ENCODE measurements at regions not wholly inside any gene's neighbourhood (a gene's known extent, or its start where the extent isn't known, plus 50 kb on each side); places are given as distances from the start of the nearest gene placed in this dataset.

DNA sequence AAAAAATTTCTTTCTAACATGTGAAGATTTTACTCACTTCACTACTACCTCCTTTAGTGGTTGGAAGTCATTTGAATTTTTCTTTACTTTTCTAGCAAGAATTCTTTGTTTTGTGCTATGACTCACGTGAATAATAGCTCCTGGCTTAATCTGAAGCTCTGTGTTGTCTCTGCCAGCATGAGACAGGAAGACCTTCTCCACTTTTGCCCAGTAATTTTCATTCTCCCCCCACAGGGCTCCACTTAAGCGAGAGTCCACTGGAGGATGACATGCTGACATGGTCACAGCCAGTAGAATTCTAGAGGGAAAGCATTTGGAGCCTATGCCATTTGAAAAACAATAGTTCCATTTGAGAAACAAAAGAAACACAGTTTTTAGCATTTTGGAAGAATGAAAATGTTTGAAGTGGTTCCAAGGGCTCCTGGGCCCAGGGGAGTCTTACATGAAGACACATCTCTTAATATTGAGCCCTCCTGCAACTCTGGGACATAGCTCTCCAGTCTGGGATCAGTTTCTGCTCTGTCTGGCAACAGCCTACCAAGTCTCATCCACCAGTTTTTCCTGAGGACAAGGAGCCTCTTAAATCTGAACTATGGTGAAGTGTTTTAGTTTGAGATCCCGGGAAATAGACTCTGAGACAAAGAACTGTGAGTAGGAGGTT lies 231.4 kb downstream of the PAX1 start:
- no peak for FAIRE-seq

DNA sequence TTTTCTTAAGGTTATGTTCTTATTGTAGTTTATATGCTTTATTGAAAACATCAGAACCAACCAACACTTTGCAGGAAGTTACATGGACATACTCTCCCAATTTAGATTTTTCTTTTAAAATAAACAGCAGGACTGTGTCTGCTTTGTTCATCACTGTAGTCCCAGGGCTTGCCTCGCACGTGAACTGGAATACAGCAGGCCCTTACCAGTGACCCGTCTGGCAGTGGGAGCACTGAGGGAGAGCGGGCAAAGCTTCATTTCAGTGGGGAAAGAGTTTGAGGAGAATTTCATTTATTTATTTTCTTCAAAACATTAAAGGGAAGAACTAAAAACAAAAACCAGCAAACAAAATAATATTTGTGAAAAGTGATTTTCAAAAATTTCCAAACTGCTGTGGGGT lies 230.8 kb downstream of the PAX1 start:
- no peak for FAIRE-seq

GRCh38 chr20:21933526-21933925 lies 228.1 kb downstream of the PAX1 start:
- no peak for FAIRE-seq

- FAIRE-seq = no peak
Observed at GRCh38 chr20:21921251-21921650, 215.8 kb downstream of the PAX1 start.

DNA sequence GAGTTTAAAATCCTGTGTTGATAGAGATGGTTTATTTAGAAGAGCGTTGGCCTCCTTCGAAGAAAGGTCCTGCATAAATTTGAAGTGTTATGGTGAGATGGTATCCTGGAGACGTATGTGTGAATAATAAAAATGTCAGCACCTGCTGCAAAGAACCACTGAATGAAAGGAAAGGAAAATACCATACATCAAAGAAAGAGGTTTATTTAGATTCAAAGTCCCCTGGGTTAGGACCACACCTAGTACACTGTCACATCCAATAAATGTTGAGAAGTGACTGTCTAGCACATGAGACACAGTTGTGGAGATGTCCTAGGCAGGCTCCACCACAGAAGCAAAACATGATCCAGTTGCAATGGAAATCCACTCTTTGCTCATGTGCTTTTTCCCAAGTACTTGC lies 214.7 kb downstream of the PAX1 start:
- FAIRE-seq = no peak

GRCh38 chr20:21918398-21918797 lies 212.9 kb downstream of the PAX1 start:
- no peak for FAIRE-seq

DNA sequence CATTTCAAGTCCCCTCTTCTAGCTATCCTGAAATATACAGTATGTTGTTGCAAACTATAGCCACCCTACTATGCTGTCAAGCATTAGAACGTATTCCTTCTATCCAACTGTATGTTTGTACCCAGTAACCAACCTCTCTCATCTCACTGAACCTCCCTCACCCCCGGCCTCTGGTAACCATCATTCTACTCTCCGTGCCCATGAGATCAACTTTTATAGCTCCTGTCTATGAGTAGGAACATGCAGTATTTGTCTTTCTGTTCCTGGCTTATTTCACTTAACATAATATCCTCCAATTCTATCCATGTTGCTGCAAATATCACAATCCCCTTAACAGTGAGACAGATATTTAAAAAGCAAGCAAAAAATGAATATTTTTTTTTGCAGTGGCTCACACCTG lies 196.9 kb downstream of the PAX1 start:
- no peak for FAIRE-seq

DNA sequence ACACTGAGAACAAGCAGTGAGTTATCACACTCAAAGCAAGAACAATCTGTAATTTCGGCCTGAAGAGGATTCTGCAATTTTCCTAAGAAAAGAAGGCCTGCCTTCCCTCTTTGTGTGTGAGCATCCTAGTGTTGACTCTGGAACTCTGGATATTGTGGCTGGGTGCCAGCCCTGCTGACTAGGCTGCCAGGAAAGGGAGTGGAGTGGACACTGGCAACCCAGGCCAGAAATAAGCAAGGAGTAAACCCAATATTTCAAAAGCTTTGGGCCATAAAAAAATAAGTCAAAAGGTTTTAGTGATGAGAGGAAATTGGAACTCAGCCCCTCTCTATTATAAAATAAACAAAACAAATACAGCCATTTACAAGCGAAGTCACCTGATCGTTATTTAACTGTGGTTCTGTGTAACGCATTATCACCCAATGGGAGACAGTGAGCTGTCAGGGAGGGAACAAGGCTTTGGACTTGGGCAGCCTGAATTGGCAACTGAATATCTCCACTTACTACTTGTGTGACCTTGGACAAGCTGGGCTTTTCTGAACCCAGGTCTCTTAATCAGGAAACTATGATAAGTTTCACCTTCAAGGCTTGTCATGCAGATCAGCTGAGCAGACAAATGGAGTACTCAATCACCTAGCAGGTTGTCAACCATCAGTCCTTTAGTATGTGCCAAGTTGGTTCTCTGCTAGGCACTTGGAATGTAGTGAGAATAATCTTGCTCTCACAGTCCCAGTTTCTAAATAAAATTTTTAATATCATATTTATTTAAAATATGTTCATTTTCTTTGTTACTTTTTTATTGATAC lies 196.2 kb downstream of the PAX1 start:
- FAIRE-seq = no peak

- no peak for FAIRE-seq
Observed at GRCh38 chr20:21900431-21900830, 195.0 kb downstream of the PAX1 start.

GRCh38 chr20:21874921-21875320 lies 169.5 kb downstream of the PAX1 start:
- no peak for FAIRE-seq

- FAIRE-seq = no peak
Observed at GRCh38 chr20:21874127-21874526, 168.7 kb downstream of the PAX1 start.

DNA sequence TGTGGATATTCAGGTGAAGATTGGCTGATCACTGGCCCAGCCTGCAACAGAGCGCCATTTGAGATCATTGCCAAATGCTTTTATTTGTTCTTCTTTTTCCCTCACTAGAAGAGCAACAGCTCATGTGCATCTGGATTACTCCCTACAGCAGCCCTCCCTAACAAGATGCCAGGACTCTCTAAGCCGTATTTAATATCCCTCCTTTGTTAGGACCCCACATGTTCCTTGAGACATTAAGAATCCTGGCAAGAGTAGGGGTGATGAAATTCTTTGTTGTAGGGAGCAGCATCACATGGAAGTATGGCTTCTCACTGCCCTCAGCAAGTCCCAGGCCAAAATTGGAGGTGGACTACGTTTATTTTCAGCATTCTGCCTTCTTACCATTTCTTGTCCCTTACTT lies 167.8 kb downstream of the PAX1 start:
- no peak for FAIRE-seq

DNA sequence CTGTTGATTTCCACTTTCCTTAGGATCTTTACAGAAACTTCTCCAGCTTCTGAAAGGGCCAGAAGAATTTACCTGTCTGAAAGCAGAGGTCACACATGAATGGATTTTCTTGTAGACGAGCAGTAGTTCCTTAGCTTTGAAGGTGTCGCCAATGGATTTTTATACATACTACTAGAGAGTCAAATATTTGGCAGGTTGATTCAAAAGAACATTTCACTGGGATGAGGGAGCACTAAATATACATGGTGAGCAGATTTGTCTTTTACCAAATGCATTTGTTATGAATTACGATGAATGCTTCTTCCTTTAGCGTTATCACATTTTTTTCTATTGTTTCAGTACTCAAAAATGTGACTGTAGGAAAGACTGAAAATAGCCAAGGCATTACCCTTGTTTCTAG lies 162.3 kb downstream of the PAX1 start:
- no peak for FAIRE-seq

- no peak for FAIRE-seq
Observed at GRCh38 chr20:21867353-21867752, 161.9 kb downstream of the PAX1 start.

DNA sequence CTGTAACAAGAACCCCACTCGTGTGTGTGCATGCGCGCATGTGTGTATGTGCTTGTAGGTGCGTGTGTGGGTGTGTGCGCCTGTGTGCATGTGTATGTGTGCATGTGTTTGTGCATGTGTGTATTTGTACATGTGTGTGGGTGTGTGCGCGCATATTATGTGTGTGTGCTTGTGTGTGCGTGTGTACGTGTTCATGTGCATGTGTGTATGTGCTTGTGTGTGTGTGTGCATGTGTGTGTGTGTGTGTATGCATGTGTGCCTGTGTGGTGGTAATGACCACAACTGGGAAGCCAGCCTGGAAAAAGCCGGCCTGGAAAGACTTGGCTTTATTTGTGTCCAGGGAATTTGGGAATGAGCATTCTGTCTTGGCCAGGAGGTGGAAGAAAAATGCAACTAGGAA lies 157.5 kb downstream of the PAX1 start:
- no peak for FAIRE-seq

DNA sequence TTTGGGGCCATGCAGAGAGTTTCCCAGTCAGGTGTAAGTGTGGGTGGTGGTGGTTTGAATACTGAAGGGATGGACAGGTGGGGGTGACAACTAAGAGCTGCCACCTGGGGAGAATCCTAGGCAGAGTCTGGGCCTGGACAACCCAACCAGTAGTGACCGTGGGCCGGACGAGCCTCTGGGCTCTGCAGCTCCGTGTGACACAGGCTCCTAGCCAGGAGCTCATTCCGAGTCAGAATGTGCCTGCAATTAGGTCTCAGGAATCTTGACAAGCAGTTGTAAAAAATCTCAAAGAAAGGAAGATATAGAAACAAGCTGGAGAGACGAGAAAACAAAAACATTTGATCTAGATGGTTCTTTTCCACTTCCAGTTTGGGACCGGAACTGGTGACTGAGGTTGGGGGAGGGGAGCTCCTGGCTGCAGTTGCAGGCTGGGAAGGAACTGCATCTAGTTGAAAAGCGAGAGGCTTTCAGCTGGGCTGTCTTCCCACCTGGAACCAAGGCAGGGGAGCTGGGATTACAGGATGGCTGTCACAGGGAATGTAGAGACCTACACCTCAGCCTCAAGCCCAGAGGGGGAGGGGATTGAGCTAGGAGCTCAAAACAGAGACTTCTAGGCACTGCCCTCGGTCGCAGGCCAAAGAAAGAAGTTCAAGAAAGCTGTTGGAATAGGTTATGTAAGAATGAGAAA lies 156.9 kb downstream of the PAX1 start:
- FAIRE-seq = no peak

GRCh38 chr20:21840991-21841390 lies 135.5 kb downstream of the PAX1 start:
- no peak for FAIRE-seq

GRCh38 chr20:21839982-21840381 lies 134.5 kb downstream of the PAX1 start:
- no peak for FAIRE-seq

- no peak for FAIRE-seq
Observed at GRCh38 chr20:21836346-21836745, 130.9 kb downstream of the PAX1 start.

DNA sequence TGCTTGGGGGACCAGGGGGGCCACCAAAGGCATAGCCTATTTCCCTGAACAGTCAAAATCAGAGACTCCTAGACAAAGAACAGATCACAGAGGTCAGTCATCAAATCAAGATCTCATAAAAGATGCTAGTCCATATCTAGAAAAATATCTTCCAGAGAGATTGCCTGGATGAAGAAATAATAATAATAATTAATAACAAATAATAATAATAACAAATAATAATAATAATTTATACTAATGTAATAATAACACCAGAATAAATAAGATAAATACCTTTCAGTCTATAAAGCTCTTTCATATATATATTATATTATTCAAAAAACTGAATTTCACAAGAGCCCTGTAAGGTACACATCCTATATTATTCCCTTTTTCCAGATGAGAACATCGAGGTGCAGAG lies 129.6 kb downstream of the PAX1 start:
- FAIRE-seq = no peak

- FAIRE-seq = no peak
Observed at GRCh38 chr20:21832442-21833385, 127.2 kb downstream of the PAX1 start.

DNA sequence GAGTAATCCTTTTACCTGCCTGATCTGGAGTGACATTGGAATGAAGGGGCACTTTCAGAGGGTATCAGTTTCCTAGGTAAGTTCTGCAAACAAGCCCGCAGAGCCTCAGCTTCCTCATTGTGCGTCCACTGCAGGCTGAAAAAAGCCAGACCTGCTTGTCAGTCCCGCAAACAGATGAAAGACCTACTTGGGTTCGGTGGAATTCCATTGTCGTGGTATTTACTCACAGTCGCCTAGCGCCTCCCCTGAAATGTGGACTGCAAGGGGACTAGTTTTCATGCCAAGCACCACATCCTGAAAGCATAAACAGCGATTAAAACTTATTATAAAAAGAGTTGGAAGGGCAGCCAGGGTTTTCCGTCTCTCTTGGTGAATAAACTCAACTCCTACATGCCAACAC lies 121.5 kb downstream of the PAX1 start:
- no peak for FAIRE-seq

DNA sequence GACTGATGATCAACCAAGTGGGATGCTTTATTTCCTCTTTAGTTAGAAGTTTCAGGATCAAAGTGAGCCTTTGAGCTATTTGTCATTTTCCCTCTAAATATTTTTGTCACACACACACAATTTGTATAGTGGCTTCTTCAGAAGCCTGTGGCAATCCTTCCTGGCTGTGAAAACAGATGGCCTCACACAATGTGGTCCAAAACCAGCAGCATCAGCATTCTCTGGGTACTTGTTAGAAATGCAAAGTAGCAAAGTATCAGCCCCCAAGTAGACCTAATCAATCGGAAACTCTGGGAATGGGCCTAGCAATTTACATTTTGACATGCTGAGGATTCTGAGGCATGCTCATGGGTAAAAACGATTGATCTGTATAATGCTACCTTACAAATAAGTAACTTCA lies 115.9 kb downstream of the PAX1 start:
- no peak for FAIRE-seq
